WTC11 (cell line): ENCODE measurements at regions not wholly inside any gene's neighbourhood (a gene's known extent, or its start where the extent isn't known, plus 50 kb on each side); places are given as distances from the start of the nearest gene placed in this dataset.

Experiments used
- ATAC-seq: fragments of 200-7000 bp; cut with Tn5 transposase; 2 replicates; pipeline ENCODE4 v1.10.0; 2021; ENCODE audit warnings: mild to moderate bottlenecking, moderate library complexity
- CTCF ChIA-PET: fragments of 300-600 bp; sonication (Branson Sonifier 250); formaldehyde crosslinking; loops from one replicate; lab custom pipeline; 2021; ENCODE audit warnings: antibody characterized with exemption; lab: Charles Lee
- POLR2A ChIA-PET: fragments of 350-600 bp; sonication (Branson Sonifier 250); formaldehyde crosslinking; loops from one replicate; lab custom pipeline; 2021; ENCODE audit warnings: antibody characterized with exemption; lab: Charles Lee
- DNase-seq: peaks from one replicate; pipeline ENCODE4 v3.0.0; 2021; ENCODE audit warnings: low spot score
- H3K27ac Mint-ChIP-seq: 2 replicates; pipeline ENCODE4 v1.8.0; 2021; ENCODE audit warnings: mixed read lengths
- H3K27me3 Mint-ChIP-seq: 2 replicates; pipeline ENCODE4 v1.8.0; 2021; ENCODE audit warnings: low read depth, mild to moderate bottlenecking, moderate library complexity, mixed read lengths
- H3K36me3 Mint-ChIP-seq: 2 replicates; pipeline ENCODE4 v1.8.0; 2021; ENCODE audit warnings: mixed read lengths
- H3K4me1 Mint-ChIP-seq: 2 replicates; pipeline ENCODE4 v1.8.0; 2022; ENCODE audit warnings: mixed read lengths
- H3K4me3 Mint-ChIP-seq: 2 replicates; pipeline ENCODE4 v1.8.0; 2021; ENCODE audit warnings: mild to moderate bottlenecking, moderate library complexity, mixed read lengths
- H3K9me3 Mint-ChIP-seq: 2 replicates; pipeline ENCODE4 v1.8.0; 2021; ENCODE audit warnings: mixed read lengths
- ATF6 ChIP-seq: sonication (generic); formaldehyde crosslinking; IDR thresholded peaks from 2 replicates; pipeline ENCODE4 v1.8.1; 2023; ENCODE audit warnings: mild to moderate bottlenecking, missing genetic modification reagents
- CBFB ChIP-seq: sonication (generic); formaldehyde crosslinking; IDR thresholded peaks from 2 replicates; pipeline ENCODE4 v1.8.1; 2022; ENCODE audit warnings: mild to moderate bottlenecking, low read depth, missing genetic modification reagents
- EMX1 ChIP-seq: fragments of 250-450 bp; sonication (Bioruptor Pico); IDR thresholded peaks from 2 replicates; pipeline ENCODE4 v1.8.0; 2021; ENCODE audit warnings: mild to moderate bottlenecking
- ERG ChIP-seq: fragments of 250-450 bp; sonication (Bioruptor Pico); IDR thresholded peaks from 2 replicates; pipeline ENCODE4 v1.8.0; 2021; ENCODE audit warnings: mild to moderate bottlenecking
- ESRRA ChIP-seq: sonication (generic); formaldehyde crosslinking; IDR thresholded peaks from 2 replicates; pipeline ENCODE4 v1.8.1; 2022; ENCODE audit warnings: mild to moderate bottlenecking, missing genetic modification reagents, borderline replicate concordance
- ETV6 ChIP-seq: sonication (generic); formaldehyde crosslinking; IDR thresholded peaks from 2 replicates; pipeline ENCODE4 v1.8.1; 2022; ENCODE audit warnings: mild to moderate bottlenecking, missing genetic modification reagents
- FOXJ3 ChIP-seq: sonication (generic); formaldehyde crosslinking; IDR thresholded peaks from 2 replicates; pipeline ENCODE4 v1.9.0; 2021; ENCODE audit warnings: missing genetic modification reagents, mild to moderate bottlenecking, borderline replicate concordance
- HMGA2 ChIP-seq: fragments of 250-450 bp; sonication (Bioruptor Pico); IDR thresholded peaks from 2 replicates; pipeline ENCODE4 v1.4.0; 2021; ENCODE audit warnings: mild to moderate bottlenecking, moderate library complexity
- MXD4 ChIP-seq: fragments of 250-450 bp; sonication (Bioruptor Pico); IDR thresholded peaks from 2 replicates; pipeline ENCODE4 v1.8.0; 2021; ENCODE audit warnings: mild to moderate bottlenecking, moderate library complexity, borderline replicate concordance
- MYBL2 ChIP-seq: sonication (generic); formaldehyde crosslinking; IDR thresholded peaks from 2 replicates; pipeline ENCODE4 v1.8.1; 2023; ENCODE audit warnings: mild to moderate bottlenecking, moderate library complexity, missing genetic modification reagents
- OVOL2 ChIP-seq: fragments of 250-450 bp; sonication (Bioruptor Pico); IDR thresholded peaks from 2 replicates; pipeline ENCODE4 v1.9.0; 2021; ENCODE audit warnings: mild to moderate bottlenecking, borderline replicate concordance
- SMAD3 ChIP-seq: sonication (generic); formaldehyde crosslinking; IDR thresholded peaks from 2 replicates; pipeline ENCODE4 v1.8.0; 2022; ENCODE audit warnings: missing genetic modification reagents, mild to moderate bottlenecking, borderline replicate concordance
- TP53 ChIP-seq: sonication (generic); formaldehyde crosslinking; IDR thresholded peaks from 2 replicates; pipeline ENCODE4 v1.8.1; 2023; ENCODE audit warnings: mild to moderate bottlenecking, missing genetic modification reagents
- ZBTB21 ChIP-seq: sonication (generic); formaldehyde crosslinking; IDR thresholded peaks from 2 replicates; pipeline ENCODE4 v1.8.1; 2023; ENCODE audit warnings: mild to moderate bottlenecking, missing genetic modification reagents, borderline replicate concordance
- ZNF121 ChIP-seq: sonication (generic); formaldehyde crosslinking; IDR thresholded peaks from 2 replicates; pipeline ENCODE4 v1.8.0; 2023; ENCODE audit warnings: missing genetic modification reagents
- ZNF138 ChIP-seq: sonication (generic); formaldehyde crosslinking; conservative IDR thresholded peaks from 2 replicates; pipeline ENCODE4 v1.8.1; 2022; ENCODE audit warnings: mild to moderate bottlenecking, moderate library complexity, missing genetic modification reagents
- ZNF232 ChIP-seq: sonication (generic); formaldehyde crosslinking; IDR thresholded peaks from 2 replicates; pipeline ENCODE4 v1.8.0; 2022; ENCODE audit warnings: mild to moderate bottlenecking, missing genetic modification reagents
- ZNF317 ChIP-seq: sonication (generic); formaldehyde crosslinking; IDR thresholded peaks from 2 replicates; pipeline ENCODE4 v1.8.1; 2023; ENCODE audit warnings: low read depth, mild to moderate bottlenecking, moderate library complexity, missing genetic modification reagents, borderline replicate concordance
- ZNF416 ChIP-seq: fragments of 250-450 bp; sonication (Bioruptor Pico); IDR thresholded peaks from 2 replicates; pipeline ENCODE4 v1.9.0; 2021; ENCODE audit warnings: mild to moderate bottlenecking, inconsistent platforms
- ZNF671 ChIP-seq: fragments of 250-450 bp; sonication (Bioruptor Pico); IDR thresholded peaks from 2 replicates; pipeline ENCODE4 v1.8.0; 2021; ENCODE audit warnings: mild to moderate bottlenecking
- TF ChIP-seq, protein P1 (sequence below): sonication (generic); formaldehyde crosslinking; IDR thresholded peaks from 2 replicates; pipeline ENCODE4 v1.8.1; 2022; ENCODE audit warnings: low read depth, missing genetic modification reagents, borderline replicate concordance
- TF ChIP-seq, protein P2 (sequence below): sonication (generic); formaldehyde crosslinking; IDR thresholded peaks from 2 replicates; pipeline ENCODE4 v1.8.1; 2023; ENCODE audit warnings: mild to moderate bottlenecking, moderate library complexity, missing genetic modification reagents
- TF ChIP-seq, protein P3 (sequence below): sonication (generic); formaldehyde crosslinking; IDR thresholded peaks from 2 replicates; pipeline ENCODE4 v1.8.1; 2023; ENCODE audit warnings: mild to moderate bottlenecking, missing genetic modification reagents, moderate library complexity
- TF ChIP-seq, protein P4 (sequence below): sonication (generic); formaldehyde crosslinking; IDR thresholded peaks from 2 replicates; pipeline ENCODE4 v1.8.0; 2022; ENCODE audit warnings: mild to moderate bottlenecking, missing genetic modification reagents

DNA sequence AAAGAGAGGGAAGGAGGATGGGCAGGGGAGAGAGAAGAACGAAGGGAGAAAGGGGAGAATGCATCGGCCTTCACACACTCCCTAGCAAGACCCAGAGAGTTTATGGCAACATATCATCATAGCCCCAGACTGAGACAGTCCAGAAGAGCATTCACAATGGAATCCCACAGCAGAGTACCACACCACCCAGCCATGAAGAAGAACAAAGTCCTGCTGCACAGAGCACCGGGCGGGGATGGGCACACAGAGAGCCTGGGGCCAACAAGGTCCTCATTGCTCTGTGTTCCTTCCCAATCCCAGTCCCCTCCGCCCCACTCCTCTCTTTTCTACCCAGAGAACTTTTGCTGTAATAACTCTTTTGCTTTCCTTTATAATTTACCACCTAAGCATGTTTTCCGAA, 118.1 kb upstream of the TMPRSS2 start (continued):
- TF ChIP-seq MXD4 (CRISPR knock-in tag) (no peak), CBFB (no peak), HMGA2 (CRISPR knock-in tag) (no peak), ZNF121 (CRISPR knock-in tag) (no peak)

DNA sequence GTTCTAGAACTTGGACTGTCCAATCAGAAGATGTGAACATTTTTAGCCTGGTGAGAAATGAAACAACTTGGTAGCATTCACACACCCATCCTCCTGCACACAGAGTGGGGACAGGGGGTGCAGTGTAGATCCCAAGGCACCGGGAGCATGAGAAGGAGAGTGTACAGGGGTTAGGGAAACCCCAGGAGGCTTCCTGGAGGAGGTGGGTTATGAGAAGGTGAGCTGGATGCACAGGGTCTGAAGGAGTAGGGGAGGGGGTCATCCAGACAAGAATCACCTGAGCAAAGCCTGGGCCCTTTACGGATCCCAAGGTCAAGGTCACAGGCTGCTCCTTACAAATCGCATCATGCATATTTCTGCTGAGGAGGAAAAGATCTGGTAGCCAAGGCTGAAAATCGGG, 117.5 kb upstream of the TMPRSS2 start:
- CTCF ChIA-PET = no interaction called here
- no peak for ATAC-seq
- no peaks in the 10 kb centered on the region for H3K27me3 Mint-ChIP-seq

More for the DNA sequence above, 117.5 kb upstream of the TMPRSS2 start:
- Mint-ChIP-seq H3K4me1 (no peaks in the 10 kb centered on the region), H3K4me3 (no peak overlapping the region), H3K27ac (no peak overlapping the region), H3K9me3 (peaks cover 16% of the 10 kb centered on the region), H3K36me3 (no peaks in the 10 kb centered on the region)
- TF ChIP-seq ETV6 (CRISPR knock-in tag) = no peak
- no peak for TF ChIP-seq ZNF317 (CRISPR knock-in tag)
- TF ChIP-seq ESRRA (CRISPR knock-in tag) = no peak
- no peak for TF ChIP-seq EMX1 (CRISPR knock-in tag)
- TF ChIP-seq, protein P1, sequence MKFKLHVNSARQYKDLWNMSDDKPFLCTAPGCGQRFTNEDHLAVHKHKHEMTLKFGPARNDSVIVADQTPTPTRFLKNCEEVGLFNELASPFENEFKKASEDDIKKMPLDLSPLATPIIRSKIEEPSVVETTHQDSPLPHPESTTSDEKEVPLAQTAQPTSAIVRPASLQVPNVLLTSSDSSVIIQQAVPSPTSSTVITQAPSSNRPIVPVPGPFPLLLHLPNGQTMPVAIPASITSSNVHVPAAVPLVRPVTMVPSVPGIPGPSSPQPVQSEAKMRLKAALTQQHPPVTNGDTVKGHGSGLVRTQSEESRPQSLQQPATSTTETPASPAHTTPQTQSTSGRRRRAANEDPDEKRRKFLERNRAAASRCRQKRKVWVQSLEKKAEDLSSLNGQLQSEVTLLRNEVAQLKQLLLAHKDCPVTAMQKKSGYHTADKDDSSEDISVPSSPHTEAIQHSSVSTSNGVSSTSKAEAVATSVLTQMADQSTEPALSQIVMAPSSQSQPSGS (CRISPR knock-in tag) = no peak
- TF ChIP-seq SMAD3 (CRISPR knock-in tag) = no peak
- no peak for TF ChIP-seq OVOL2 (CRISPR knock-in tag)
- TF ChIP-seq ZNF138 (CRISPR knock-in tag) = no peak
- TF ChIP-seq, protein P2, sequence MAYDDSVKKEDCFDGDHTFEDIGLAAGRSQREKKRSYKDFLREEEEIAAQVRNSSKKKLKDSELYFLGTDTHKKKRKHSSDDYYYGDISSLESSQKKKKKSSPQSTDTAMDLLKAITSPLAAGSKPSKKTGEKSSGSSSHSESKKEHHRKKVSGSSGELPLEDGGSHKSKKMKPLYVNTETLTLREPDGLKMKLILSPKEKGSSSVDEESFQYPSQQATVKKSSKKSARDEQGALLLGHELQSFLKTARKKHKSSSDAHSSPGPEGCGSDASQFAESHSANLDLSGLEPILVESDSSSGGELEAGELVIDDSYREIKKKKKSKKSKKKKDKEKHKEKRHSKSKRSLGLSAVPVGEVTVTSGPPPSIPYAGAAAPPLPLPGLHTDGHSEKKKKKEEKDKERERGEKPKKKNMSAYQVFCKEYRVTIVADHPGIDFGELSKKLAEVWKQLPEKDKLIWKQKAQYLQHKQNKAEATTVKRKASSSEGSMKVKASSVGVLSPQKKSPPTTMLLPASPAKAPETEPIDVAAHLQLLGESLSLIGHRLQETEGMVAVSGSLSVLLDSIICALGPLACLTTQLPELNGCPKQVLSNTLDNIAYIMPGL = no peak
- TF ChIP-seq, protein P3, sequence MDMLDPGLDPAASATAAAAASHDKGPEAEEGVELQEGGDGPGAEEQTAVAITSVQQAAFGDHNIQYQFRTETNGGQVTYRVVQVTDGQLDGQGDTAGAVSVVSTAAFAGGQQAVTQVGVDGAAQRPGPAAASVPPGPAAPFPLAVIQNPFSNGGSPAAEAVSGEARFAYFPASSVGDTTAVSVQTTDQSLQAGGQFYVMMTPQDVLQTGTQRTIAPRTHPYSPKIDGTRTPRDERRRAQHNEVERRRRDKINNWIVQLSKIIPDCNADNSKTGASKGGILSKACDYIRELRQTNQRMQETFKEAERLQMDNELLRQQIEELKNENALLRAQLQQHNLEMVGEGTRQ = no peak
- no peak for TF ChIP-seq ZNF671
- TF ChIP-seq, protein P4, sequence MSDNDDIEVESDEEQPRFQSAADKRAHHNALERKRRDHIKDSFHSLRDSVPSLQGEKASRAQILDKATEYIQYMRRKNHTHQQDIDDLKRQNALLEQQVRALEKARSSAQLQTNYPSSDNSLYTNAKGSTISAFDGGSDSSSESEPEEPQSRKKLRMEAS (CRISPR knock-in tag) = no peak
- no peak for TF ChIP-seq ATF6 (CRISPR knock-in tag)
- TF ChIP-seq MYBL2 (CRISPR knock-in tag) = no peak
- no peak for TF ChIP-seq ZNF232 (CRISPR knock-in tag)
- TF ChIP-seq ERG = no peak
- TF ChIP-seq TP53 = no peak
- TF ChIP-seq ZBTB21 (CRISPR knock-in tag) = no peak
- no peak for TF ChIP-seq ZNF416 (CRISPR knock-in tag)
- TF ChIP-seq FOXJ3 (CRISPR knock-in tag) = no peak
- POLR2A ChIA-PET = no interaction called here
- no peak for DNase-seq
